SK-N-SH (cell line): ENCODE measurements at regions not wholly inside any gene's neighbourhood (a gene's known extent, or its start where the extent isn't known, plus 50 kb on each side); places are given as distances from the start of the nearest gene placed in this dataset.

Experiments
- CTCF ChIA-PET: fragments of 300-600, 350-600 bp; formaldehyde crosslinking; extraction: SDS; loops from one replicate; lab custom pipeline; 2021; lab: Yijun Ruan, JAX
- POLR2A ChIA-PET: fragments of 350-600 bp; sonication (Branson Sonifier 250); formaldehyde crosslinking; extraction: SDS; loops from one replicate; lab custom pipeline; 2020; ENCODE audit warnings: antibody characterized with exemption, inconsistent platforms; lab: Yijun Ruan, JAX
- DNase-seq: peaks from one replicate; pipeline ENCODE4 v3.0.0; 2012
- H2AFZ ChIP-seq: fragments of 200-600 bp; sonication (generic); 2 replicates; pipeline ENCODE4 v1.8.1; 2016; ENCODE audit warnings: antibody characterized with exemption, mild to moderate bottlenecking, low read depth
- H3F3A ChIP-seq: fragments of 200-600 bp; sonication (generic); replicated peaks from 2 replicates; pipeline ENCODE3; 2016; ENCODE audit warnings: antibody characterized with exemption, mild to moderate bottlenecking; ENCODE audit not compliant: insufficient read depth
- H3K27ac ChIP-seq, 2 experiments: fragments of 200-500 bp in 1 of 2; fragments of 200-600 bp in 1 of 2; sonication (Bioruptor generic) in 1 of 2; sonication (generic), shearing (Covaris generic) in 1 of 2; 2 replicates each; pipeline versions ENCODE4 v1.5.1 to v1.6.1; 2014 to 2016; ENCODE audit warnings: low read depth in 2 of 2, inconsistent platforms in 1 of 2, low read length in 1 of 2, mild to moderate bottlenecking in 1 of 2, mixed read lengths in 1 of 2
- H3K27me3 ChIP-seq: fragments of 200-600 bp; sonication (generic), shearing (Covaris generic); 2 replicates; pipeline ENCODE4 v1.6.1; 2016; ENCODE audit warnings: mixed run types; ENCODE audit not compliant: insufficient read depth
- H3K36me3 ChIP-seq, 2 experiments: fragments of 200-500 bp in 1 of 2; fragments of 200-600 bp in 1 of 2; sonication (Bioruptor generic) in 1 of 2; sonication (generic) in 1 of 2; replicated peaks in 1 of 2; 2 replicates each; pipeline versions ENCODE3 to v1.5.1; 2014 to 2016; ENCODE audit warnings: low read length in 1 of 2, mild to moderate bottlenecking in 1 of 2; ENCODE audit not compliant: insufficient read depth in 2 of 2, control insufficient read depth in 1 of 2
- H3K4me1 ChIP-seq, 2 experiments: fragments of 200-500 bp in 1 of 2; fragments of 200-600 bp in 1 of 2; sonication (Bioruptor generic) in 1 of 2; sonication (generic), shearing (Covaris generic) in 1 of 2; 2 replicates each; pipeline versions ENCODE4 v1.5.1 to v1.6.1; 2014 to 2016; ENCODE audit warnings: low read depth in 1 of 2, low read length in 1 of 2, mixed run types in 1 of 2; ENCODE audit not compliant: insufficient read depth in 2 of 2, control insufficient read depth in 1 of 2
- H3K4me2 ChIP-seq: fragments of 200-600 bp; sonication (generic), shearing (Covaris generic); 2 replicates; pipeline ENCODE4 v1.6.1; 2017; ENCODE audit warnings: mixed run types
- H3K4me3 ChIP-seq, 2 experiments: fragments of 200-500 bp in 1 of 2; fragments of 200-600 bp in 1 of 2; sonication (Bioruptor generic) in 1 of 2; sonication (generic), shearing (Covaris generic) in 1 of 2; 2 replicates each; pipeline versions ENCODE4 v1.5.1 to v1.8.1; 2014 to 2016; ENCODE audit warnings: low read depth in 2 of 2, inconsistent platforms in 1 of 2, low read length in 1 of 2, mild to moderate bottlenecking in 1 of 2, mixed read lengths in 1 of 2, moderate library complexity in 1 of 2
- H3K79me2 ChIP-seq: fragments of 200-600 bp; sonication (generic); 2 replicates; pipeline ENCODE4 v1.8.1; 2017; ENCODE audit warnings: mild to moderate bottlenecking; ENCODE audit not compliant: insufficient read depth
- H3K9ac ChIP-seq: fragments of 200-600 bp; sonication (generic); 2 replicates; pipeline ENCODE4 v1.6.1; 2017; ENCODE audit warnings: mixed run types
- H3K9me2 ChIP-seq: fragments of 200-600 bp; sonication (generic); 2 replicates; pipeline ENCODE4 v1.6.1; 2017; ENCODE audit warnings: mixed run types
- H3K9me3 ChIP-seq: fragments of 200-600 bp; sonication (generic); 2 replicates; pipeline ENCODE4 v1.6.1; 2017; ENCODE audit warnings: mixed run types, mild to moderate bottlenecking, moderate library complexity
- H4K20me1 ChIP-seq: fragments of 200-600 bp; sonication (generic); 2 replicates; pipeline ENCODE4 v1.6.1; 2017; ENCODE audit warnings: mild to moderate bottlenecking, mixed run types; ENCODE audit not compliant: insufficient read depth
- CHD2 ChIP-seq: fragments of 150-350 bp; IDR thresholded peaks from 2 replicates; pipeline ENCODE4 v1.6.1; 2018; ENCODE audit warnings: low read length; ENCODE audit not compliant: partially characterized antibody
- ELF1 ChIP-seq: IDR thresholded peaks from 2 replicates; pipeline ENCODE4 v1.4.0; 2012
- EP300 ChIP-seq, 2 experiments: IDR thresholded peaks; 2 replicates each; pipeline versions ENCODE4 v1.4.0 to v1.6.1; 2012; ENCODE audit warnings: borderline replicate concordance in 1 of 2, low read depth in 1 of 2, low read length in 1 of 2
- EZH2phosphoT487 ChIP-seq: fragments of 200-600 bp; sonication (generic); IDR thresholded peaks from 2 replicates; pipeline ENCODE4 v1.6.1; 2017; ENCODE audit warnings: low read depth, mixed run types, mild to moderate bottlenecking, antibody characterized with exemption, moderate library complexity, borderline replicate concordance
- FOXJ3 ChIP-seq: sonication (generic); formaldehyde crosslinking; IDR thresholded peaks from 2 replicates; pipeline ENCODE4 v1.5.1; 2020; ENCODE audit warnings: mild to moderate bottlenecking, missing genetic modification reagents
- GABPA ChIP-seq: IDR thresholded peaks from 2 replicates; pipeline ENCODE4 v1.4.0; 2012; ENCODE audit warnings: low read depth, mild to moderate bottlenecking
- GATA2 ChIP-seq: sonication (generic); formaldehyde crosslinking; IDR thresholded peaks from 2 replicates; pipeline ENCODE4 v1.5.0; 2020; ENCODE audit warnings: mild to moderate bottlenecking, missing genetic modification reagents
- NFIC ChIP-seq: IDR thresholded peaks from 2 replicates; pipeline ENCODE4 v1.4.0; 2012; ENCODE audit warnings: borderline replicate concordance
- RCOR1 ChIP-seq: fragments of 150-350 bp; IDR thresholded peaks from 2 replicates; pipeline ENCODE4 v1.6.1; 2017; ENCODE audit warnings: antibody characterized with exemption, low read length
- TAF1 ChIP-seq: IDR thresholded peaks from 2 replicates; pipeline ENCODE4 v1.6.1; 2012; ENCODE audit warnings: low read depth, mild to moderate bottlenecking, low read length, moderate library complexity, borderline replicate concordance
- TEAD4 ChIP-seq: IDR thresholded peaks from 2 replicates; pipeline ENCODE4 v1.4.0; 2012; ENCODE audit warnings: mild to moderate bottlenecking, borderline replicate concordance; ENCODE audit not compliant: insufficient read depth
- WGBS: methylation state at CpG from one replicate; pipeline ENCODE4 v1.1.6; 2017; ENCODE audit warnings: low lambda C conversion rate; 5-methylcytosine and 5-hydroxymethylcytosine counted together
- TF ChIP-seq, protein P1 (sequence below): IDR thresholded peaks from 2 replicates; pipeline ENCODE4 v1.4.0; 2012; ENCODE audit warnings: low read depth, borderline replicate concordance
- TF ChIP-seq, protein P2 (sequence below): IDR thresholded peaks from 2 replicates; pipeline ENCODE4 v1.4.0; 2012; ENCODE audit warnings: low read depth, borderline replicate concordance
- TF ChIP-seq, protein P3 (sequence below): fragments of 150-350 bp; IDR thresholded peaks from 2 replicates; pipeline ENCODE4 v1.6.1; 2017; ENCODE audit warnings: antibody characterized with exemption, low read length, low read depth, borderline replicate concordance
- TF ChIP-seq, protein P4 (sequence below): fragments of 150-350 bp; IDR thresholded peaks from 2 replicates; pipeline ENCODE4 v1.6.1; 2016; ENCODE audit warnings: mild to moderate bottlenecking, low read depth, low read length

GRCh38 chr18:77671456-77672167 is 422.0 kb downstream of the GALR1 start (continued):
- TF ChIP-seq CHD2 (no peak), TEAD4 (no peak), TAF1 (no peak)
- TF ChIP-seq, protein P1, sequence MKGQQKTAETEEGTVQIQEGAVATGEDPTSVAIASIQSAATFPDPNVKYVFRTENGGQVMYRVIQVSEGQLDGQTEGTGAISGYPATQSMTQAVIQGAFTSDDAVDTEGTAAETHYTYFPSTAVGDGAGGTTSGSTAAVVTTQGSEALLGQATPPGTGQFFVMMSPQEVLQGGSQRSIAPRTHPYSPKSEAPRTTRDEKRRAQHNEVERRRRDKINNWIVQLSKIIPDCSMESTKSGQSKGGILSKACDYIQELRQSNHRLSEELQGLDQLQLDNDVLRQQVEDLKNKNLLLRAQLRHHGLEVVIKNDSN = no peak
- TF ChIP-seq, protein P2, sequence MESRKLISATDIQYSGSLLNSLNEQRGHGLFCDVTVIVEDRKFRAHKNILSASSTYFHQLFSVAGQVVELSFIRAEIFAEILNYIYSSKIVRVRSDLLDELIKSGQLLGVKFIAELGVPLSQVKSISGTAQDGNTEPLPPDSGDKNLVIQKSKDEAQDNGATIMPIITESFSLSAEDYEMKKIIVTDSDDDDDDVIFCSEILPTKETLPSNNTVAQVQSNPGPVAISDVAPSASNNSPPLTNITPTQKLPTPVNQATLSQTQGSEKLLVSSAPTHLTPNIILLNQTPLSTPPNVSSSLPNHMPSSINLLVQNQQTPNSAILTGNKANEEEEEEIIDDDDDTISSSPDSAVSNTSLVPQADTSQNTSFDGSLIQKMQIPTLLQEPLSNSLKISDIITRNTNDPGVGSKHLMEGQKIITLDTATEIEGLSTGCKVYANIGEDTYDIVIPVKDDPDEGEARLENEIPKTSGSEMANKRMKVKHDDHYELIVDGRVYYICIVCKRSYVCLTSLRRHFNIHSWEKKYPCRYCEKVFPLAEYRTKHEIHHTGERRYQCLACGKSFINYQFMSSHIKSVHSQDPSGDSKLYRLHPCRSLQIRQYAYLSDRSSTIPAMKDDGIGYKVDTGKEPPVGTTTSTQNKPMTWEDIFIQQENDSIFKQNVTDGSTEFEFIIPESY = no peak

DNA sequence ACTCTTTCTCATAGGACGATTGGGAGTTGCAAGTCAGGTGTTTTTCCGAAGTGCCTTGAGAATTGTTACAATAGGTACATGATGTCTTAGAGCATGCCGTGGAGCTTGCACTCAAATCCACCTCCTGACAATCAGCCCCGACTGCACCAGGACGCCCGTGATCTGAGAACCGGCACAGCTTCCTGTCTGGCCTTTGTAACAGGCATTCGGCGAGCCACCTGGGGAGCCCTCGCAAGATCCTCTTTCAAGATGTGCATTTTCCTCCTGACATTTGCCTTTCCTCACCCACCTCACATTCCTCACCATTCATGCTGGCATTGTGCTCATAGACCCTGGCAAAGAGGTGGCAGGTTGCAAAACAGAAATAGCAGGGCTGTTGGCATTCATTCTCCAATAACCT is 427.3 kb downstream of the GALR1 start:
- CTCF ChIA-PET = no interaction called here
- WGBS = 18% methylated on average over 10 of the region's 10 CpGs

DNA sequence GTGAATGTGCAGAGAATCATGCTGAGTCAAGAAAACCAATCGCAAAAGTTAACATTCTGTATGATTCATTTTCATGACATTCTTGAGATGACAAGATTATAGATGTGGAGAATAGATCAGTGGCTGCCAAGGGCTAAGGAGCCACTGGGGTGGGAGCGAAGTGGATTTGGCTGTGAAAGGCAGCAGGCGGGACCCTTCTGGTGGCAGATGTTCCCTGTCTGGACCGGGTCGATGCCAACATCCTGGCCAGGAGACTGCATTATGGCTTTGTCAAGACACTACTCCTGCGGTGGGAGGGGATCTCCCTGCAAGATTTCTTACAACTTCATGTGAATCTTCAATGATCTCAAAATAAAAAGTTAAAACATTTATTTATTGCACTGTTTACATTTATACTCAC is 427.9 kb downstream of the GALR1 start:
- H3K27me3 ChIP-seq = no peaks in the 10 kb centered on the region
- ChIA-PET CTCF (no interaction called here), POLR2A (no interaction called here)
- no peaks in the 10 kb centered on the region for H3K79me2 ChIP-seq
- no peak overlapping the region for H3K4me2 ChIP-seq
- H3K27ac ChIP-seq = no peak overlapping the region
- H3K4me1 ChIP-seq = no peaks in the 10 kb centered on the region
- 20% methylated on average over 5 of the region's 6 CpGs for WGBS
- no peaks in the 10 kb centered on the region for H3K9me2 ChIP-seq
- TF ChIP-seq, protein P3, sequence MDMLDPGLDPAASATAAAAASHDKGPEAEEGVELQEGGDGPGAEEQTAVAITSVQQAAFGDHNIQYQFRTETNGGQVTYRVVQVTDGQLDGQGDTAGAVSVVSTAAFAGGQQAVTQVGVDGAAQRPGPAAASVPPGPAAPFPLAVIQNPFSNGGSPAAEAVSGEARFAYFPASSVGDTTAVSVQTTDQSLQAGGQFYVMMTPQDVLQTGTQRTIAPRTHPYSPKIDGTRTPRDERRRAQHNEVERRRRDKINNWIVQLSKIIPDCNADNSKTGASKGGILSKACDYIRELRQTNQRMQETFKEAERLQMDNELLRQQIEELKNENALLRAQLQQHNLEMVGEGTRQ = no peak
- TF ChIP-seq EZH2phosphoT487 (no peak), GABPA (no peak)
- H2AFZ ChIP-seq = no peak overlapping the region
- H4K20me1 ChIP-seq = no peaks in the 10 kb centered on the region
- no peak overlapping the region for H3K9ac ChIP-seq
- no peaks in the 10 kb centered on the region for H3F3A ChIP-seq
- no peak for DNase-seq
- no peaks in the 10 kb centered on the region for H3K9me3 ChIP-seq
- no peaks in the 10 kb centered on the region for H3K36me3 ChIP-seq
- H3K4me3 ChIP-seq = no peak overlapping the region

More for the DNA sequence above, 427.3 kb downstream of the GALR1 start:
- Histone ChIP-seq H3K27ac (no peak overlapping the region), H3K4me3 (no peak overlapping the region), H3K9me3 (no peaks in the 10 kb centered on the region), H3K36me3 (no peaks in the 10 kb centered on the region), H3F3A (no peaks in the 10 kb centered on the region), H3K9me2 (no peaks in the 10 kb centered on the region), H2AFZ (no peak overlapping the region), H3K4me2 (no peak overlapping the region), H3K9ac (no peak overlapping the region), H4K20me1 (no peaks in the 10 kb centered on the region), H3K79me2 (no peaks in the 10 kb centered on the region), H3K27me3 (no peaks in the 10 kb centered on the region), H3K4me1 (no peaks in the 10 kb centered on the region)
- no peak for DNase-seq
- TF ChIP-seq NFIC (no peak), RCOR1 (no peak), GATA2 (CRISPR knock-in tag) (no peak), ELF1 (no peak), FOXJ3 (CRISPR knock-in tag) (no peak), CHD2 (no peak), EP300 (IDR thresholded peaks at IDR 0.05; ENCODE audit: borderline replicate concordance in 1 of 2, low read depth in 1 of 2, low read length in 1 of 2) (no peak)
- TF ChIP-seq, protein P4, sequence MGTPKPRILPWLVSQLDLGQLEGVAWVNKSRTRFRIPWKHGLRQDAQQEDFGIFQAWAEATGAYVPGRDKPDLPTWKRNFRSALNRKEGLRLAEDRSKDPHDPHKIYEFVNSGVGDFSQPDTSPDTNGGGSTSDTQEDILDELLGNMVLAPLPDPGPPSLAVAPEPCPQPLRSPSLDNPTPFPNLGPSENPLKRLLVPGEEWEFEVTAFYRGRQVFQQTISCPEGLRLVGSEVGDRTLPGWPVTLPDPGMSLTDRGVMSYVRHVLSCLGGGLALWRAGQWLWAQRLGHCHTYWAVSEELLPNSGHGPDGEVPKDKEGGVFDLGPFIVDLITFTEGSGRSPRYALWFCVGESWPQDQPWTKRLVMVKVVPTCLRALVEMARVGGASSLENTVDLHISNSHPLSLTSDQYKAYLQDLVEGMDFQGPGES = no peak
- POLR2A ChIA-PET = no interaction called here
